GM13976 (cell line): ENCODE measurements at regions not wholly inside any gene's neighbourhood (a gene's known extent, or its start where the extent isn't known, plus 50 kb on each side); places are given as distances from the start of the nearest gene placed in this dataset.
"Not testable (repeated sequence)": the region's sequence is repeated elsewhere in the genome, so short reads cannot be mapped to it uniquely, and the experiment has no call there.

ENCODE experiments used
- DNase-seq: peaks from one replicate; pipeline ENCODE4 v3.0.0; 2012; ENCODE audit warnings: low spot score
- CTCF ChIP-seq: IDR thresholded peaks from 2 replicates; pipeline ENCODE4 v1.5.1; 2012; ENCODE audit warnings: borderline replicate concordance, mild to moderate bottlenecking; ENCODE audit not compliant: insufficient read depth; ENCODE audit errors: extremely low read depth, missing control alignments, control extremely low read depth
- in situ Hi-C: fragments of 300-500 bp; cut with MboI; formaldehyde crosslinking; loops from one replicate; pipeline ENCODE4 v1.12.0; 2022; ENCODE audit warnings: low sequenced_read_pairs, mixed read lengths, inconsistent platforms; ENCODE audit not compliant: unreplicated experiment

GRCh38 chr15:26029146-26029545 is 166.0 kb upstream of the ATP10A start:
- no peak for DNase-seq
- no peak for TF ChIP-seq CTCF
- in situ Hi-C loops, result no loop called here

GRCh38 chr15:26028086-26028740 is 165.1 kb upstream of the ATP10A start:
- in situ Hi-C loops, result no loop called here
- no peak for DNase-seq
- no peak for TF ChIP-seq CTCF

GRCh38 chr15:26026671-26027070 is 163.5 kb upstream of the ATP10A start:
- DNase-seq, in situ Hi-C loops: not testable (repeated sequence)

- no peak for DNase-seq
- in situ Hi-C loops, result no loop called here
- no peak for TF ChIP-seq CTCF
Observed at GRCh38 chr15:26024241-26024640, 161.1 kb upstream of the ATP10A start.

- in situ Hi-C loops, result no loop called here
- DNase-seq, result no peak
- TF ChIP-seq CTCF, result no peak
Observed at GRCh38 chr15:26023691-26024090, 160.6 kb upstream of the ATP10A start.

- DNase-seq, result no peak
- TF ChIP-seq CTCF, result no peak
- in situ Hi-C loops, result no loop called here
Observed at GRCh38 chr15:26023231-26023630, 160.1 kb upstream of the ATP10A start.

GRCh38 chr15:26020871-26021270 is 157.7 kb upstream of the ATP10A start:
- in situ Hi-C loops, result no loop called here
- no peak for DNase-seq

More at GRCh38 chr15:26020871-26021270, 157.7 kb upstream of the ATP10A start:
- TF ChIP-seq CTCF, result no peak
